ENCODE measurements at regions not wholly inside any gene's neighbourhood (a gene's known extent, or its start where the extent isn't known, plus 50 kb on each side); places are given as distances from the start of the nearest gene placed in this dataset.

DNA sequence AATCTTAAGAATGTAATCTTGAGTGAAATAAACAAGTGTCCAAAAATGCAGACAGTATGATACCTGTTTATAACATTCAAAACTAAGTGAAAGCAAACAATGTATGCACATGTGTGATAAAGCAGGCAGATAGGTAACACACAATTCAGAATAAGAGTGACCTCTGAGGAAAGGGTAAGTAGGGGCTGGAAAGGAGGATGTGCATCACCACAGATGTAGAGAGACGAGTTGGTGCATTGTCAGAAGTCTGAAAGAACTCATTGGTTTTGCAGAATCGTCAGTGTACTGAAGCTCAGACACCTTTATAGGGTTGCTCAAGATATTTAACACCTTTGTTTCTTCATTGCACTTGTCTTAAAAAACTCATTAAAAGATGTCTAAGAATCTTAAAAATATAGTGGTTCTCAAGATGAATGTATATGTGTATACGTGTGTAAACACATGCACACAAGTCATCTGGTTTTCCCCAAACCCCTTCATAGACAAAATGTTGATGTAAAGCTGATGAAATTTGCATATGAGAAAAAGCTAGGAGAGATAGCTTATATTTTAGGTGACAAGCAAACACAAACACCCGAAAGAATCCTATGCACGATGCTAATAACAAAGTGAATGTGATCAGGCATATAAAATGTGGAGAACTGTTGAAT lies 197.6 kb upstream of the MEF2C start:
- H3K36me3 Mint-ChIP-seq (ENCODE audit: unreplicated experiment): no peaks in the 10 kb centered on the region
- no peak overlapping the region for H3K4me3 Mint-ChIP-seq (ENCODE audit: unreplicated experiment)
- no peaks in the 10 kb centered on the region for H3K9me3 Mint-ChIP-seq (ENCODE audit: unreplicated experiment)
- no peak overlapping the region for H3K27ac Mint-ChIP-seq (ENCODE audit: unreplicated experiment)
- TF ChIP-seq CTCF (IDR thresholded peaks at IDR 0.05; ENCODE audit: partially characterized antibody, unreplicated experiment): no peak
- H3K4me1 Mint-ChIP-seq (ENCODE audit: low read depth, unreplicated experiment): no peaks in the 10 kb centered on the region
- no peaks in the 10 kb centered on the region for H3K27me3 Mint-ChIP-seq (ENCODE audit: unreplicated experiment)
- no peak for DNase-seq

DNA sequence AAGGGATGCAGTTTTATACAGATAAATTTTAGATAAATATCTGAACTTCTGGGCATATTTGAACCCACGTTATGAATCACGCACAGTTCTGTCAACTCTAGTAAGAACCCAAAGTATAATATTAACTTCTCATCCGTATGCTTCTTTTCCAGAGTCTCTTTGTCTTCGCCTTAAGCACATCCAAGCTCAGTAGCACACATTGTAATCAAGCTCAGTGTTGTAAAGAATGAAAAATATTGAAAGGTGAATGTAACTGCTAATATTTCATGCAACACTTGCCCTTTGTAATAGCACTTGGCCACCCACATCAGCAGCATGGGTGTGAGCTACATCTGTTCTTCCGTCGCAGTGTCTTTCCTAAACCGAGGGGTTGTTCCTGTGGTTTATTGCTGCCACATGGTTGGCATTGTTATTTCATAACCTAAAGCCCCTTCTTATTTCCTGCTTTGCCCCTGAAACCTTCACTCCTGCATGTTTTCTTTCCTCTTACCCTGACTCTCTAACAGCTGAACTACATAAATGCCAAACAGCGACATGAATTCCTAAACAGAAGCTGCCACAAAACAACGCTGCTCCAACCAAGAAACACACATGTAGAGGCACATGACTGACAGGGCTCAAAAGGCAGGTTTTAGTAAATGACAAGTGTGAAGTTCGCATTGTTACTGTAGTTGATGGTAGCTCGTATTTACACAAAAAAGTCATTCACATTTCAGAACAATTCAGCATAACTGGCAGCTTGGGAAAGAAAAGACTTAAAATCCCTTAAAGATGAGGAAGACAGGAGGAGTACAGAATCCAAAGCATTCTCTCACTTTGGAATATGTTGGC lies 190.1 kb upstream of the MEF2C start:
- Mint-ChIP-seq H3K9me3 (ENCODE audit: unreplicated experiment) (no peaks in the 10 kb centered on the region), H3K27me3 (ENCODE audit: unreplicated experiment) (no peaks in the 10 kb centered on the region), H3K27ac (ENCODE audit: unreplicated experiment) (no peak overlapping the region), H3K36me3 (ENCODE audit: unreplicated experiment) (no peaks in the 10 kb centered on the region), H3K4me3 (ENCODE audit: unreplicated experiment) (no peak overlapping the region), H3K4me1 (ENCODE audit: low read depth, unreplicated experiment) (peaks cover 4% of the 10 kb centered on the region)
- no peak for TF ChIP-seq CTCF (IDR thresholded peaks at IDR 0.05; ENCODE audit: partially characterized antibody, unreplicated experiment)
- DNase-seq: no peak

- no peak for TF ChIP-seq CTCF (IDR thresholded peaks at IDR 0.05; ENCODE audit: partially characterized antibody, unreplicated experiment)
- H3K27me3 Mint-ChIP-seq (ENCODE audit: unreplicated experiment): no peaks in the 10 kb centered on the region
- no peaks in the 10 kb centered on the region for H3K36me3 Mint-ChIP-seq (ENCODE audit: unreplicated experiment)
These were observed 189.0 kb upstream of the MEF2C start for GRCh38 chr5:89071941-89072331.

DNA sequence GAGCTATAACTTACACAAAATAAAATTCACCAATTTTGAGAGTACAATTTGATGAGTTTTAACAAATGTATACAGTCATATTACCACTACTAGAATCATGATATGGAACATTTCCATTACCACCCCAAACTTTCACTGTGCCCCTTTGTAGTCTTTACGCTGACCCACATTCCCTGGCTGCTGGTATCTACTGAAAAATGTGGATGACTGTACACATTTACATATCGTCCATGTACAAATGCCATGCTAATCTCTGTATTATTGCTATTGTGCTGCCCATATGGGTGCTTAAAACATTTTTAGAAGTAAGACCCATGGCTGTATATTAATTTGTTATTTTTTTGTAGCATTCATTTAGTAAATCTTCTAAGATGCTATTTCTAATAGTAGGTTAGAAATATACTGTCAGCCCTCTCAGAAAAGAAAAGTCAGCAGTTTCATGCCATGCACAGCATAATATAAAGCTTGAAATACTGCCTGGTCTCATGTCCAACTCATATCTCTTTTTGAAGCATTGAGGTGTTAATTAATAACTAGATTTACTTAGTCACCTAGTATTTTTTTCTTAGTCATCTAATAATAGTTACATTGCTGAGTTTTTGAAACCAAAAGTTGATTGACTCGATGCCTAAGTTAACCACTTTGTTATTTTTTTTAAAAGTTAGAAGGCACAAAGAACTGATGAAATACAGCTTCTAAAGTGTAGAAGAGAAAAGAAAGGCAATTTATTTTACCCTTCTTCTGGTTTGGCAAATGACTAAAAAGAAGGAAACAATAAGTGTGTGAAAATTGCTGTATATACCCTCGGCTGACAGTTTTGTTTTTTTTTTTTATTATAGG lies 188.3 kb upstream of the MEF2C start:
- no peaks in the 10 kb centered on the region for H3K36me3 Mint-ChIP-seq (ENCODE audit: unreplicated experiment)
- no peak for DNase-seq

More at GRCh38 chr5:89071941-89072331, 189.0 kb upstream of the MEF2C start:
- no peak overlapping the region for H3K27ac Mint-ChIP-seq (ENCODE audit: unreplicated experiment)
- H3K9me3 Mint-ChIP-seq (ENCODE audit: unreplicated experiment): no peaks in the 10 kb centered on the region
- peaks cover 4% of the 10 kb centered on the region for H3K4me1 Mint-ChIP-seq (ENCODE audit: low read depth, unreplicated experiment)
- no peak overlapping the region for H3K4me3 Mint-ChIP-seq (ENCODE audit: unreplicated experiment)
- DNase-seq: no peak

More for the DNA sequence above, 188.3 kb upstream of the MEF2C start:
- no peaks in the 10 kb centered on the region for H3K27me3 Mint-ChIP-seq (ENCODE audit: unreplicated experiment)
- H3K9me3 Mint-ChIP-seq (ENCODE audit: unreplicated experiment): no peaks in the 10 kb centered on the region
- peaks cover 4% of the 10 kb centered on the region for H3K4me1 Mint-ChIP-seq (ENCODE audit: low read depth, unreplicated experiment)
- H3K4me3 Mint-ChIP-seq (ENCODE audit: unreplicated experiment): no peak overlapping the region
- no peak for TF ChIP-seq CTCF (IDR thresholded peaks at IDR 0.05; ENCODE audit: partially characterized antibody, unreplicated experiment)
- H3K27ac Mint-ChIP-seq (ENCODE audit: unreplicated experiment): no peak overlapping the region
